Common myeloid progenitor, CD34-positive (primary cell): ENCODE measurements at regions not wholly inside any gene's neighbourhood (a gene's known extent, or its start where the extent isn't known, plus 50 kb on each side); places are given as distances from the start of the nearest gene placed in this dataset.

Experiments used
- CTCF ChIA-PET: fragments of 350-600 bp; sonication (Branson Sonifier 250); formaldehyde crosslinking; loops from one replicate; lab custom pipeline; 2021; ENCODE audit warnings: antibody characterized with exemption; lab: Charles Lee
- POLR2A ChIA-PET: fragments of 350-600 bp; sonication (Branson Sonifier 250); formaldehyde crosslinking; loops from one replicate; lab custom pipeline; 2021; ENCODE audit warnings: antibody characterized with exemption; lab: Charles Lee
- DNase-seq, 3 donors: peaks; one replicate each; pipeline versions ENCODE4 v3.0.0 to v3.0.0-alpha.2; 2013
- H3K27ac ChIP-seq, 2 experiments: 1 replicate in 1 of 2; 2 replicates in 1 of 2; pipeline ENCODE4 v1.7.0; 2013; ENCODE audit warnings: inconsistent platforms in 2 of 2, low read length in 2 of 2, mild to moderate bottlenecking in 2 of 2, low read depth in 1 of 2, moderate library complexity in 1 of 2; ENCODE audit not compliant: severe bottlenecking in 2 of 2, insufficient read depth in 1 of 2, poor library complexity in 1 of 2
- H3K27me3 ChIP-seq, 5 experiments: replicated peaks in 2 of 5; 1 replicate in 3 of 5; 2 replicates in 2 of 5; pipeline versions ENCODE4 v1.6.1 to v1.7.0; 2013; ENCODE audit warnings: low read length in 4 of 5, mild to moderate bottlenecking in 2 of 5, moderate library complexity in 2 of 5, inconsistent platforms in 1 of 5; ENCODE audit not compliant: insufficient read depth in 5 of 5, control insufficient read depth in 4 of 5
- H3K36me3 ChIP-seq, 4 experiments: 1 replicate in 2 of 4; 2 replicates in 2 of 4; pipeline versions ENCODE4 v1.6.1 to v1.7.0; 2013; ENCODE audit warnings: low read length in 3 of 4, control low read depth in 1 of 4, mild to moderate bottlenecking in 1 of 4; ENCODE audit not compliant: control insufficient read depth in 4 of 4, insufficient read depth in 4 of 4
- H3K4me1 ChIP-seq, 4 experiments: 1 replicate in 3 of 4; 2 replicates in 1 of 4; pipeline versions ENCODE4 v1.6.1 to v1.7.1; 2013; ENCODE audit warnings: low read length in 3 of 4, mild to moderate bottlenecking in 3 of 4, control low read depth in 1 of 4, inconsistent platforms in 1 of 4, moderate library complexity in 1 of 4; ENCODE audit not compliant: control insufficient read depth in 4 of 4, insufficient read depth in 4 of 4; ENCODE audit errors: control extremely low read depth in 1 of 4
- H3K4me3 ChIP-seq, 7 experiments: 1 replicate in 4 of 7; 2 replicates in 3 of 7; pipeline versions ENCODE4 v1.5.1 to v1.7.0; 2013; ENCODE audit warnings: mild to moderate bottlenecking in 7 of 7, low read length in 6 of 7, moderate library complexity in 6 of 7, inconsistent platforms in 2 of 7, low read depth in 2 of 7, control low read depth in 1 of 7; ENCODE audit not compliant: insufficient read depth in 4 of 7, control insufficient read depth in 1 of 7; ENCODE audit errors: extremely low read depth in 1 of 7
- H3K9me3 ChIP-seq, 5 experiments: 1 replicate in 4 of 5; 2 replicates in 1 of 5; pipeline versions ENCODE4 v1.6.1 to v1.7.1; 2013; ENCODE audit warnings: low read length in 4 of 5, mild to moderate bottlenecking in 2 of 5, inconsistent platforms in 1 of 5, low read depth in 1 of 5, moderate library complexity in 1 of 5; ENCODE audit not compliant: control insufficient read depth in 4 of 5, insufficient read depth in 2 of 5; ENCODE audit errors: control extremely low read depth in 1 of 5
- WGBS: methylation state at CpG from one replicate; pipeline ENCODE4 v1.1.5; 2013; ENCODE audit not compliant: insufficient coverage; 5-methylcytosine and 5-hydroxymethylcytosine counted together

- Histone ChIP-seq H3K4me3 (no peak overlapping the region), H3K36me3 (no peaks in the 10 kb centered on the region), H3K27me3 (no peaks in the 10 kb centered on the region), H3K9me3 (no peaks in the 10 kb centered on the region), H3K4me1 (no peaks in the 10 kb centered on the region), H3K27ac (no peak overlapping the region)
- DNase-seq: no peak
- WGBS: 100% methylated on average over 9 of the region's 10 CpGs
- ChIA-PET POLR2A (no interaction called here), CTCF (no interaction called here)
These were observed 680.8 kb upstream of the SEMA6A start for GRCh38 chr5:117255211-117256027.

GRCh38 chr5:117252566-117252965 is 677.9 kb upstream of the SEMA6A start:
- ChIA-PET POLR2A (no interaction called here), CTCF (no interaction called here)
- Histone ChIP-seq H3K27ac (no peak overlapping the region), H3K27me3 (no peaks in the 10 kb centered on the region), H3K4me3 (no peak overlapping the region), H3K9me3 (no peaks in the 10 kb centered on the region), H3K36me3 (no peaks in the 10 kb centered on the region), H3K4me1 (no peaks in the 10 kb centered on the region)
- no peak for DNase-seq

GRCh38 chr5:117249086-117249815 is 674.6 kb upstream of the SEMA6A start:
- ChIA-PET CTCF (no interaction called here), POLR2A (no interaction called here)
- Histone ChIP-seq H3K4me3 (no peak overlapping the region), H3K27ac (no peak overlapping the region), H3K9me3 (no peaks in the 10 kb centered on the region), H3K4me1 (no peaks in the 10 kb centered on the region), H3K36me3 (no peaks in the 10 kb centered on the region), H3K27me3 (no peaks in the 10 kb centered on the region)
- 83% methylated on average over 2 of the region's 5 CpGs for WGBS
- no peak for DNase-seq

DNA sequence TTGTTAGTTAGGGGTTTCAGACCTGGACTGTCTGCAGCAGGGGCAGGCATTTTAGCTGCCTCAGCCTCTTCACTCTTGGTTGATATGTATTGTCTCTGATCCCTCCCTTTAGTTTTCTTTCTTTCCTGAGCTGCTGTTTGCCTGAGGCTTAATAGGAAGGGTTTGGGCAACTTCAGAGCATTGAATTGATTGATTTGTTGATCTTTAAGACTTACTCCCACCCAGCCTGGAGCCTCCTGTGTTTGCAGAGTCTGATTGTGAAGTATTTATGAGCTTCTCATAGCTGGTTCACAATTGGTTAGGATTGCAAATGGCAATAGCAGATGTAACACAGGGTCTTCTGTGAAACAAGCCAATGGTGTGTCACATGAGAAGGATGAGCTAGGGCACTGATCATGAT is 671.8 kb upstream of the SEMA6A start:
- Histone ChIP-seq H3K27ac (no peak overlapping the region), H3K36me3 (no peaks in the 10 kb centered on the region), H3K27me3 (no peaks in the 10 kb centered on the region), H3K9me3 (no peaks in the 10 kb centered on the region), H3K4me3 (no peak overlapping the region), H3K4me1 (no peaks in the 10 kb centered on the region)
- ChIA-PET POLR2A (no interaction called here), CTCF (no interaction called here)
- no peak for DNase-seq

DNA sequence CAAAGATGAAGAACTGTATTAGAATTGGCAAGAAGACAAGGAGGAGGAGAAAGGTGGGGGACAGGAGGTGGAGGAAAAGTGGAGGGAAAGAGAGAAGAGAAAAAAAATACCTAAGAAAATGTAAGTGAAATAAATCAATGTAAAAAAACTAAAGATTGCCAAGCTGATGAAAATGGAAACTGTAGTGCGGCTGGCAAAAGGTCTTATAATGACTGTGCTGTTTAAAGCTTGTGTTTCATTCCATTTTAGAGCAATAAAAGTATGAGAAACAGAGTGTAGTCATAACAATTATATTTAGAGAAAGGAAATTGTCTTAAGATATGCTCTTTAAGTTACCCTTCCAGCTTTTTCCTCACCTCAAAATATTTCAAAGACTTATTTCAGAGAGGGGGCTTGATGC is 670.5 kb upstream of the SEMA6A start:
- peaks cover 0 to 2% (median 0%) of the 10 kb centered on the region in 5 experiments for H3K9me3 ChIP-seq
- H3K4me1 ChIP-seq: no peaks in the 10 kb centered on the region
- H3K36me3 ChIP-seq: no peaks in the 10 kb centered on the region
- H3K4me3 ChIP-seq: no peak overlapping the region
- ChIA-PET POLR2A (no interaction called here), CTCF (no interaction called here)
- no peak overlapping the region for H3K27ac ChIP-seq
- WGBS: 100% methylated on average over 1 of the region's 1 CpG
- H3K27me3 ChIP-seq: no peaks in the 10 kb centered on the region
- no peak for DNase-seq

DNA sequence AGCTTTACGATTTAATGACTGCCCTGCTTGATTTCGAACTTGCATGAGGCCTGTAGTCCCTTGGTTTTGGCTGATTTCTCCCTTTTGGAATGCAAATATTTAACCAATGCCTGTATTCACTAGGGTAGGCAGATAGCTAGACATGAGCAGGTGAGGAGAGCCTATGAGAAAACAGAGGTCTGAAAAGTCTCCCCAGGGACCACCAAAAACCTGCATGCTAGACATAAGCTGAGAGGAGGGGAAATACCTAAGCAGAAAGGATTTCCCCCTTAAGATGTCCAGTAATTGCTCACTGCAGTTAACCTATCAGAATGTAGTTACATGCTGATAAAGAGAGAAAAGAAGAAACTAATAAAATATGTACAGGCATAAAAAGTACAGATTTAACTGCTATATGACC is 667.4 kb upstream of the SEMA6A start:
- Histone ChIP-seq H3K9me3 (peaks cover 0 to 2% (median 0%) of the 10 kb centered on the region in 5 experiments), H3K27me3 (no peaks in the 10 kb centered on the region), H3K36me3 (no peaks in the 10 kb centered on the region), H3K4me3 (no peak overlapping the region), H3K27ac (no peak overlapping the region), H3K4me1 (no peaks in the 10 kb centered on the region)
- CTCF ChIA-PET: no interaction called here
- no peak for DNase-seq
- 75% methylated on average over 2 of the region's 2 CpGs for WGBS
- POLR2A ChIA-PET: no interaction called here

GRCh38 chr5:117236941-117237340 is 662.3 kb upstream of the SEMA6A start:
- ChIA-PET CTCF (no interaction called here), POLR2A (no interaction called here)
- Histone ChIP-seq H3K9me3 (peaks cover 0 to 2% (median 0%) of the 10 kb centered on the region in 5 experiments), H3K27me3 (no peaks in the 10 kb centered on the region), H3K36me3 (no peaks in the 10 kb centered on the region), H3K4me3 (no peak overlapping the region), H3K4me1 (no peaks in the 10 kb centered on the region), H3K27ac (no peak overlapping the region)
- DNase-seq: no peak
- WGBS: no CpG with 5 or more reads among the region's 3 CpGs
